HEK293 (cell line): ENCODE measurements at regions not wholly inside any gene's neighbourhood (a gene's known extent, or its start where the extent isn't known, plus 50 kb on each side); places are given as distances from the start of the nearest gene placed in this dataset.

Source experiments
- CTCF ChIA-PET: fragments of 350-600 bp; formaldehyde crosslinking; extraction: SDS; loops from one replicate; lab custom pipeline; 2021; ENCODE audit warnings: antibody characterized with exemption; lab: Yijun Ruan, JAX
- POLR2A ChIA-PET: fragments of 300-600 bp; formaldehyde crosslinking; extraction: SDS; loops from one replicate; lab custom pipeline; 2020; ENCODE audit warnings: antibody characterized with exemption, inconsistent platforms; lab: Yijun Ruan, JAX
- H3K27ac ChIP-seq: fragments of 200-500 bp; sonication (Bioruptor generic); 2 replicates; pipeline ENCODE4 v1.5.1; 2014; ENCODE audit warnings: low read depth, low read length, control low read depth, inconsistent platforms; ENCODE audit errors: extremely low read depth
- H3K36me3 ChIP-seq, 2 experiments: fragments of 200-500 bp in 1 of 2; sonication (Bioruptor generic) in 1 of 2; 1 replicate in 1 of 2; 2 replicates in 1 of 2; pipeline ENCODE4 v1.5.1; 2014 to 2017; ENCODE audit warnings: inconsistent platforms in 2 of 2, low read length in 2 of 2; ENCODE audit not compliant: control insufficient read depth in 2 of 2, insufficient read depth in 1 of 2
- H3K4me1 ChIP-seq: fragments of 200-500 bp; sonication (Bioruptor generic); 2 replicates; pipeline ENCODE4 v1.5.1; 2014; ENCODE audit warnings: mild to moderate bottlenecking, low read length, inconsistent platforms; ENCODE audit not compliant: control insufficient read depth, insufficient read depth
- H3K4me3 ChIP-seq: 2 replicates; pipeline ENCODE4 v1.5.1; 2011; ENCODE audit warnings: low read depth, mild to moderate bottlenecking, control low read depth, low read length, moderate library complexity
- H3K9me3 ChIP-seq: fragments of 200-500 bp; sonication (Bioruptor generic); 2 replicates; pipeline ENCODE4 v1.5.1; 2014; ENCODE audit warnings: low read depth, low read length, inconsistent platforms; ENCODE audit not compliant: control insufficient read depth, insufficient read depth
- HOXA7 ChIP-seq: sonication (generic); formaldehyde crosslinking; IDR thresholded peaks from 2 replicates; pipeline ENCODE4 v1.8.1; 2022; ENCODE audit warnings: missing genetic modification reagents, borderline replicate concordance
- MEIS1 ChIP-seq: sonication (generic); formaldehyde crosslinking; IDR thresholded peaks from 2 replicates; pipeline ENCODE4 v1.8.1; 2022; ENCODE audit warnings: missing genetic modification reagents, mild to moderate bottlenecking, borderline replicate concordance
- OSR2 ChIP-seq: fragments of 450-650 bp; formaldehyde crosslinking; IDR thresholded peaks from 2 replicates; pipeline ENCODE4 v1.5.1; 2016; ENCODE audit warnings: missing biosample characterization, missing genetic modification characterization
- SP7 ChIP-seq: fragments of 450-650 bp; formaldehyde crosslinking; IDR thresholded peaks from 2 replicates; pipeline ENCODE4 v1.5.1; 2016; ENCODE audit warnings: missing biosample characterization, missing genetic modification characterization
- ZBTB1 ChIP-seq: fragments of 450-650 bp; formaldehyde crosslinking; IDR thresholded peaks from 2 replicates; pipeline ENCODE4 v1.5.1; 2016; ENCODE audit warnings: missing biosample characterization, missing genetic modification characterization
- ZBTB8A ChIP-seq: fragments of 450-650 bp; formaldehyde crosslinking; IDR thresholded peaks from 2 replicates; pipeline ENCODE4 v1.5.1; 2016; ENCODE audit warnings: missing biosample characterization, missing genetic modification characterization
- ZFP41 ChIP-seq: fragments of 450-650 bp; formaldehyde crosslinking; IDR thresholded peaks from 2 replicates; pipeline ENCODE4 v1.5.1; 2016; ENCODE audit warnings: missing biosample characterization, missing genetic modification characterization, borderline replicate concordance
- ZNF138 ChIP-seq: fragments of 450-650 bp; formaldehyde crosslinking; IDR thresholded peaks from 2 replicates; pipeline ENCODE4 v1.5.1; 2016; ENCODE audit warnings: missing biosample characterization, missing genetic modification characterization, borderline replicate concordance
- ZNF148 ChIP-seq: fragments of 450-650 bp; formaldehyde crosslinking; IDR thresholded peaks from 2 replicates; pipeline ENCODE4 v1.5.0; 2017; ENCODE audit warnings: missing biosample characterization, missing genetic modification characterization, borderline replicate concordance
- ZNF16 ChIP-seq: fragments of 450-650 bp; formaldehyde crosslinking; IDR thresholded peaks from 2 replicates; pipeline ENCODE4 v1.5.1; 2016; ENCODE audit warnings: low read depth, missing biosample characterization, missing genetic modification characterization
- ZNF221 ChIP-seq: fragments of 450-650 bp; formaldehyde crosslinking; IDR thresholded peaks from 2 replicates; pipeline ENCODE4 v1.5.1; 2017; ENCODE audit warnings: missing biosample characterization, missing genetic modification characterization, borderline replicate concordance
- ZNF24 ChIP-seq: fragments of 450-650 bp; formaldehyde crosslinking; IDR thresholded peaks from 2 replicates; pipeline ENCODE4 v1.5.1; 2016; ENCODE audit warnings: missing biosample characterization, missing genetic modification characterization
- ZNF518A ChIP-seq: fragments of 450-650 bp; formaldehyde crosslinking; conservative IDR thresholded peaks from 2 replicates; pipeline ENCODE4 v1.5.1; 2016; ENCODE audit warnings: low read depth, missing biosample characterization, missing genetic modification characterization
- ZNF549 ChIP-seq: fragments of 450-650 bp; IDR thresholded peaks from 2 replicates; pipeline ENCODE4 v1.5.1; 2018; ENCODE audit warnings: missing biosample characterization, missing genetic modification characterization, mild to moderate bottlenecking, inconsistent platforms, moderate library complexity
- ZNF660 ChIP-seq: fragments of 450-650 bp; IDR thresholded peaks from 2 replicates; pipeline ENCODE4 v1.5.1; 2018; ENCODE audit warnings: missing biosample characterization, mild to moderate bottlenecking, missing genetic modification characterization
- TF ChIP-seq, protein P1 (sequence below): fragments of 450-650 bp; formaldehyde crosslinking; IDR thresholded peaks from 2 replicates; pipeline ENCODE4 v1.5.1; 2017; ENCODE audit warnings: missing biosample characterization, mild to moderate bottlenecking, missing genetic modification characterization, moderate library complexity
- TF ChIP-seq, protein P2 (sequence below): fragments of 450-650 bp; formaldehyde crosslinking; IDR thresholded peaks from 2 replicates; pipeline ENCODE4 v1.5.1; 2017; ENCODE audit warnings: missing biosample characterization, missing genetic modification characterization
- TF ChIP-seq, protein P3 (sequence below): fragments of 450-650 bp; formaldehyde crosslinking; IDR thresholded peaks from 2 replicates; pipeline ENCODE4 v1.5.1; 2016; ENCODE audit warnings: missing biosample characterization, missing genetic modification characterization

GRCh38 chr5:125272357-125272756, 525.9 kb upstream of the ZNF608 start:
- TF ChIP-seq OSR2 (no peak), ZNF221 (no peak), ZNF660 (tag by site-specific recombination) (no peak), ZNF549 (tag by site-specific recombination) (peak; percentile 60; the same call in 1 of the 2 replicates)
- no peaks in the 10 kb centered on the region for H3K36me3 ChIP-seq
- POLR2A ChIA-PET, result no interaction called here
- H3K27ac ChIP-seq, result no peak overlapping the region
- CTCF ChIA-PET, result interaction anchor here (0.8 kb wide), 1 partner anchor 657 kb away, joined by 3 read pairs; no protein-coding TSS in a partner anchor
- no peaks in the 10 kb centered on the region for H3K9me3 ChIP-seq
- peaks cover 23% of the 10 kb centered on the region for H3K4me1 ChIP-seq
- H3K4me3 ChIP-seq, result no peak overlapping the region

DNA sequence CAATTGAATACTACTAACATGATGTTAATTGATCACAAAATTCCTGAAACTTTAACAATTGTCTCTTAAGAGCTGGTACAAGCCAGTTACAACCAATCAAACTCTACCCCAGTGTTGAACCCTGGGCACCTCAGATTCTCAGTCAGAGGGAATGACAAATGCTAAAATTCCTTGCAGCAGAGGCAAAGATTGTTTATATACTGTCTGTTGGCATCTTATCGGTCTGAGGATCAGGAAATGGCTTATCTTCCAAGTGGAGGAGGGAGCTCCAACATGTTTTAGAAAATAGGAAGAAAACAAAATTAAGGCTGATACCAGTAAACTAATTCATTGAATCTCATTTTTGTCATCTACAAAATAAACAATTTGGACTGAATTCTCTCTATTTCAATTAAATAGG, 527.8 kb upstream of the ZNF608 start:
- peak overlapping the region; percentile 82; the same call in 1 of the 2 replicates for H3K27ac ChIP-seq
- POLR2A ChIA-PET, result interaction anchor here (2.5 kb wide), 1 partner anchor 526 kb away, joined by 6 read pairs; no protein-coding TSS in a partner anchor
- peaks cover 30% of the 10 kb centered on the region for H3K4me1 ChIP-seq
- H3K9me3 ChIP-seq, result no peaks in the 10 kb centered on the region
- TF ChIP-seq ZBTB1 (tag by site-specific recombination) (no peak), HOXA7 (no peak), ZFP41 (tag by site-specific recombination) (no peak), ZNF148 (tag by site-specific recombination) (no peak), ZNF138 (tag by site-specific recombination) (no peak), ZNF24 (tag by site-specific recombination) (no peak), ZNF518A (tag by site-specific recombination) (no peak), SP7 (tag by site-specific recombination) (no peak), ZNF16 (tag by site-specific recombination) (no peak), MEIS1 (CRISPR knock-in tag) (no peak), ZBTB8A (tag by site-specific recombination) (no peak)
- TF ChIP-seq, protein P1, sequence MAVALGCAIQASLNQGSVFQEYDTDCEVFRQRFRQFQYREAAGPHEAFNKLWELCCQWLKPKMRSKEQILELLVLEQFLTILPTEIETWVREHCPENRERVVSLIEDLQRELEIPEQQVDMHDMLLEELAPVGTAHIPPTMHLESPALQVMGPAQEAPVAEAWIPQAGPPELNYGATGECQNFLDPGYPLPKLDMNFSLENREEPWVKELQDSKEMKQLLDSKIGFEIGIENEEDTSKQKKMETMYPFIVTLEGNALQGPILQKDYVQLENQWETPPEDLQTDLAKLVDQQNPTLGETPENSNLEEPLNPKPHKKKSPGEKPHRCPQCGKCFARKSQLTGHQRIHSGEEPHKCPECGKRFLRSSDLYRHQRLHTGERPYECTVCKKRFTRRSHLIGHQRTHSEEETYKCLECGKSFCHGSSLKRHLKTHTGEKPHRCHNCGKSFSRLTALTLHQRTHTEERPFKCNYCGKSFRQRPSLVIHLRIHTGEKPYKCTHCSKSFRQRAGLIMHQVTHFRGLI (tag by site-specific recombination), result no peak
- TF ChIP-seq, protein P2, sequence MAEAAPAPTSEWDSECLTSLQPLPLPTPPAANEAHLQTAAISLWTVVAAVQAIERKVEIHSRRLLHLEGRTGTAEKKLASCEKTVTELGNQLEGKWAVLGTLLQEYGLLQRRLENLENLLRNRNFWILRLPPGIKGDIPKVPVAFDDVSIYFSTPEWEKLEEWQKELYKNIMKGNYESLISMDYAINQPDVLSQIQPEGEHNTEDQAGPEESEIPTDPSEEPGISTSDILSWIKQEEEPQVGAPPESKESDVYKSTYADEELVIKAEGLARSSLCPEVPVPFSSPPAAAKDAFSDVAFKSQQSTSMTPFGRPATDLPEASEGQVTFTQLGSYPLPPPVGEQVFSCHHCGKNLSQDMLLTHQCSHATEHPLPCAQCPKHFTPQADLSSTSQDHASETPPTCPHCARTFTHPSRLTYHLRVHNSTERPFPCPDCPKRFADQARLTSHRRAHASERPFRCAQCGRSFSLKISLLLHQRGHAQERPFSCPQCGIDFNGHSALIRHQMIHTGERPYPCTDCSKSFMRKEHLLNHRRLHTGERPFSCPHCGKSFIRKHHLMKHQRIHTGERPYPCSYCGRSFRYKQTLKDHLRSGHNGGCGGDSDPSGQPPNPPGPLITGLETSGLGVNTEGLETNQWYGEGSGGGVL (tag by site-specific recombination), result no peak
- TF ChIP-seq, protein P3, sequence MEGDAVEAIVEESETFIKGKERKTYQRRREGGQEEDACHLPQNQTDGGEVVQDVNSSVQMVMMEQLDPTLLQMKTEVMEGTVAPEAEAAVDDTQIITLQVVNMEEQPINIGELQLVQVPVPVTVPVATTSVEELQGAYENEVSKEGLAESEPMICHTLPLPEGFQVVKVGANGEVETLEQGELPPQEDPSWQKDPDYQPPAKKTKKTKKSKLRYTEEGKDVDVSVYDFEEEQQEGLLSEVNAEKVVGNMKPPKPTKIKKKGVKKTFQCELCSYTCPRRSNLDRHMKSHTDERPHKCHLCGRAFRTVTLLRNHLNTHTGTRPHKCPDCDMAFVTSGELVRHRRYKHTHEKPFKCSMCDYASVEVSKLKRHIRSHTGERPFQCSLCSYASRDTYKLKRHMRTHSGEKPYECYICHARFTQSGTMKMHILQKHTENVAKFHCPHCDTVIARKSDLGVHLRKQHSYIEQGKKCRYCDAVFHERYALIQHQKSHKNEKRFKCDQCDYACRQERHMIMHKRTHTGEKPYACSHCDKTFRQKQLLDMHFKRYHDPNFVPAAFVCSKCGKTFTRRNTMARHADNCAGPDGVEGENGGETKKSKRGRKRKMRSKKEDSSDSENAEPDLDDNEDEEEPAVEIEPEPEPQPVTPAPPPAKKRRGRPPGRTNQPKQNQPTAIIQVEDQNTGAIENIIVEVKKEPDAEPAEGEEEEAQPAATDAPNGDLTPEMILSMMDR, result no peak
- H3K36me3 ChIP-seq, result no peaks in the 10 kb centered on the region
- no peak overlapping the region for H3K4me3 ChIP-seq
- CTCF ChIA-PET, result interaction anchor here (0.5 to 2.0 kb wide), 2 partner anchors 135 kb away, joined by 4 to 6 read pairs; no protein-coding TSS in a partner anchor
